Natural killer cell treated with Interleukin-12 subunit alpha and Interleukin-12 subunit beta and Interleukin-15 and Interleukin-18, amount 100 ng/mL, for 72 hours (primary cell): ENCODE measurements at regions not wholly inside any gene's neighbourhood (a gene's known extent, or its start where the extent isn't known, plus 50 kb on each side); places are given as distances from the start of the nearest gene placed in this dataset.

Source experiments
- ATAC-seq, 2 donors: fragments of 150-1000 bp; cut with Tn5 transposase in 1 of 2; sonication (Bioruptor Pico), chemical (Tn5 transposase) in 1 of 2; 2 replicates each; pipeline ENCODE4 v1.10.0; 2021
- DNase-seq: peaks from one replicate; pipeline ENCODE4 v3.0.0; 2022; ENCODE audit warnings: low spot score
- H3K27ac Mint-ChIP-seq, 2 donors: 1 replicate in 1 of 2; 2 replicates in 1 of 2; pipeline ENCODE4 v1.8.0; 2022; ENCODE audit warnings: mixed read lengths in 2 of 2, mild to moderate bottlenecking in 1 of 2, moderate library complexity in 1 of 2
- H3K27me3 Mint-ChIP-seq, 2 donors: 1 replicate in 1 of 2; 2 replicates in 1 of 2; pipeline ENCODE4 v1.8.0; 2022; ENCODE audit warnings: mixed read lengths in 2 of 2
- H3K36me3 Mint-ChIP-seq: one replicate; pipeline ENCODE4 v1.8.0; 2022; ENCODE audit warnings: mixed read lengths
- H3K4me1 Mint-ChIP-seq, 2 donors: 1 replicate in 1 of 2; 2 replicates in 1 of 2; pipeline ENCODE4 v1.8.0; 2022; ENCODE audit warnings: low read depth in 2 of 2, mixed read lengths in 2 of 2, mild to moderate bottlenecking in 1 of 2
- H3K4me3 Mint-ChIP-seq: one replicate; pipeline ENCODE4 v1.8.0; 2022; ENCODE audit warnings: mixed read lengths
- H3K9me3 Mint-ChIP-seq: 2 replicates; pipeline ENCODE4 v1.8.0; 2022; ENCODE audit warnings: mixed read lengths

- Mint-ChIP-seq H3K27ac (no peak overlapping the region), H3K4me1 (no peaks in the 10 kb centered on the region), H3K4me3 (no peak overlapping the region), H3K36me3 (no peaks in the 10 kb centered on the region), H3K9me3 (peaks cover 6% of the 10 kb centered on the region), H3K27me3 (no peaks in the 10 kb centered on the region)
- no peak for ATAC-seq
- DNase-seq, result no peak
These were observed 353.1 kb downstream of the IRS1 start for GRCh38 chr2:226446406-226447001.

- ATAC-seq, result no peak
- Mint-ChIP-seq H3K9me3 (peaks cover 6% of the 10 kb centered on the region), H3K4me3 (no peak overlapping the region), H3K36me3 (no peaks in the 10 kb centered on the region), H3K27me3 (no peaks in the 10 kb centered on the region), H3K4me1 (no peaks in the 10 kb centered on the region), H3K27ac (no peak overlapping the region)
- no peak for DNase-seq
These were observed 354.3 kb downstream of the IRS1 start for GRCh38 chr2:226445216-226445861.

- no peaks in the 10 kb centered on the region for H3K27me3 Mint-ChIP-seq
- peaks cover 6% of the 10 kb centered on the region for H3K9me3 Mint-ChIP-seq
- ATAC-seq (no peak), DNase-seq (no peak)
- H3K4me3 Mint-ChIP-seq, result no peak overlapping the region
- H3K36me3 Mint-ChIP-seq, result no peaks in the 10 kb centered on the region
- H3K4me1 Mint-ChIP-seq, result no peaks in the 10 kb centered on the region
- no peak overlapping the region for H3K27ac Mint-ChIP-seq
These were observed 356.5 kb downstream of the IRS1 start for GRCh38 chr2:226443112-226443511.

- Mint-ChIP-seq H3K27me3 (no peaks in the 10 kb centered on the region), H3K9me3 (peaks cover 6% of the 10 kb centered on the region), H3K4me3 (no peak overlapping the region), H3K27ac (no peak overlapping the region), H3K4me1 (no peaks in the 10 kb centered on the region), H3K36me3 (no peaks in the 10 kb centered on the region)
- DNase-seq, result no peak
- no peak for ATAC-seq
These were observed 359.3 kb downstream of the IRS1 start for GRCh38 chr2:226440127-226440918.

- Mint-ChIP-seq H3K4me3 (no peak overlapping the region), H3K27ac (no peak overlapping the region), H3K9me3 (peaks cover 6% of the 10 kb centered on the region), H3K4me1 (no peaks in the 10 kb centered on the region), H3K36me3 (no peaks in the 10 kb centered on the region), H3K27me3 (peaks cover 0 to 5% of the 10 kb centered on the region in 2 donors)
- no peak for ATAC-seq
- DNase-seq, result no peak
These were observed 360.3 kb downstream of the IRS1 start for GRCh38 chr2:226439337-226439736.

GRCh38 chr2:226435146-226435545 lies 364.5 kb downstream of the IRS1 start:
- peaks cover 0 to 5% of the 10 kb centered on the region in 2 donors for H3K27me3 Mint-ChIP-seq
- DNase-seq, result no peak
- no peak for ATAC-seq
- no peaks in the 10 kb centered on the region for H3K4me1 Mint-ChIP-seq
- no peak overlapping the region for H3K4me3 Mint-ChIP-seq
- no peak overlapping the region for H3K27ac Mint-ChIP-seq
- H3K36me3 Mint-ChIP-seq, result no peaks in the 10 kb centered on the region
- H3K9me3 Mint-ChIP-seq, result peaks cover 5% of the 10 kb centered on the region

GRCh38 chr2:226434702-226435101 lies 364.9 kb downstream of the IRS1 start:
- Mint-ChIP-seq H3K27me3 (peaks cover 0 to 5% of the 10 kb centered on the region in 2 donors), H3K36me3 (no peaks in the 10 kb centered on the region), H3K27ac (no peak overlapping the region), H3K4me3 (no peak overlapping the region), H3K9me3 (peaks cover 5% of the 10 kb centered on the region), H3K4me1 (no peaks in the 10 kb centered on the region)
- ATAC-seq, result no peak
- DNase-seq, result no peak

GRCh38 chr2:226431288-226431948 lies 368.2 kb downstream of the IRS1 start:
- DNase-seq (no peak), ATAC-seq (no peak)
- H3K27me3 Mint-ChIP-seq, result peaks cover 0 to 5% of the 10 kb centered on the region in 2 donors
- no peak overlapping the region for H3K27ac Mint-ChIP-seq
- no peaks in the 10 kb centered on the region for H3K4me1 Mint-ChIP-seq
- no peaks in the 10 kb centered on the region for H3K36me3 Mint-ChIP-seq
- peaks cover 5% of the 10 kb centered on the region for H3K9me3 Mint-ChIP-seq
- H3K4me3 Mint-ChIP-seq, result no peak overlapping the region

- H3K4me1 Mint-ChIP-seq, result peaks cover 0 to 4% of the 10 kb centered on the region in 2 donors
- H3K4me3 Mint-ChIP-seq, result no peak overlapping the region
- ATAC-seq (no peak), DNase-seq (no peak)
- no peak overlapping the region for H3K27ac Mint-ChIP-seq
- peaks cover 3% of the 10 kb centered on the region for H3K9me3 Mint-ChIP-seq
- peaks cover 0 to under 1% of the 10 kb centered on the region in 2 donors for H3K27me3 Mint-ChIP-seq
- no peaks in the 10 kb centered on the region for H3K36me3 Mint-ChIP-seq
These were observed 370.1 kb downstream of the IRS1 start for GRCh38 chr2:226429476-226429875.

GRCh38 chr2:226427538-226428307 lies 371.9 kb downstream of the IRS1 start:
- no peak for DNase-seq
- Mint-ChIP-seq H3K9me3 (peaks cover 2% of the 10 kb centered on the region), H3K27ac (no peak overlapping the region), H3K27me3 (peaks cover 0 to 2% of the 10 kb centered on the region in 2 donors), H3K4me3 (no peak overlapping the region), H3K4me1 (peaks cover 6 to 15% of the 10 kb centered on the region in 2 donors), H3K36me3 (no peaks in the 10 kb centered on the region)
- ATAC-seq, result no peak

GRCh38 chr2:226426292-226426736 lies 373.3 kb downstream of the IRS1 start:
- DNase-seq, result no peak
- no peak overlapping the region for H3K4me3 Mint-ChIP-seq

GRCh38 chr2:226424971-226425370 lies 374.6 kb downstream of the IRS1 start:
- Mint-ChIP-seq H3K9me3 (no peaks in the 10 kb centered on the region), H3K27ac (no peak overlapping the region), H3K27me3 (peaks cover 0 to 2% of the 10 kb centered on the region in 2 donors), H3K4me3 (no peak overlapping the region), H3K36me3 (no peaks in the 10 kb centered on the region), H3K4me1 (peaks cover 6 to 15% of the 10 kb centered on the region in 2 donors)
- DNase-seq (no peak), ATAC-seq (no peak)

More at GRCh38 chr2:226426292-226426736, 373.3 kb downstream of the IRS1 start:
- no peak for ATAC-seq
- H3K4me1 Mint-ChIP-seq, result peaks cover 6 to 15% of the 10 kb centered on the region in 2 donors
- no peak overlapping the region for H3K27ac Mint-ChIP-seq
- H3K27me3 Mint-ChIP-seq, result peaks cover 0 to 2% of the 10 kb centered on the region in 2 donors
- peaks cover 2% of the 10 kb centered on the region for H3K9me3 Mint-ChIP-seq
- no peaks in the 10 kb centered on the region for H3K36me3 Mint-ChIP-seq

GRCh38 chr2:226423498-226423960 lies 376.1 kb downstream of the IRS1 start:
- peaks cover 6 to 15% of the 10 kb centered on the region in 2 donors for H3K4me1 Mint-ChIP-seq
- no peak overlapping the region for H3K27ac Mint-ChIP-seq
- H3K36me3 Mint-ChIP-seq, result no peaks in the 10 kb centered on the region
- no peaks in the 10 kb centered on the region for H3K9me3 Mint-ChIP-seq
- ATAC-seq, result peak; percentile 36 to 66
- H3K27me3 Mint-ChIP-seq, result peaks cover 0 to 2% of the 10 kb centered on the region in 2 donors
- peak overlapping the region; percentile 31 for H3K4me3 Mint-ChIP-seq
- no peak for DNase-seq
